UCSD-AML1 (cell line): ENCODE measurements at regions not wholly inside any gene's neighbourhood (a gene's known extent, or its start where the extent isn't known, plus 50 kb on each side); places are given as distances from the start of the nearest gene placed in this dataset.
"Not testable (repeated sequence)": the region's sequence is repeated elsewhere in the genome, so short reads cannot be mapped to it uniquely, and the experiment has no call there.

Experiments
- DNase-seq: peaks from one replicate; lab custom pipeline; 2025; ENCODE audit not compliant: unreplicated experiment; lab: John Stamatoyannopoulos, UW

DNA sequence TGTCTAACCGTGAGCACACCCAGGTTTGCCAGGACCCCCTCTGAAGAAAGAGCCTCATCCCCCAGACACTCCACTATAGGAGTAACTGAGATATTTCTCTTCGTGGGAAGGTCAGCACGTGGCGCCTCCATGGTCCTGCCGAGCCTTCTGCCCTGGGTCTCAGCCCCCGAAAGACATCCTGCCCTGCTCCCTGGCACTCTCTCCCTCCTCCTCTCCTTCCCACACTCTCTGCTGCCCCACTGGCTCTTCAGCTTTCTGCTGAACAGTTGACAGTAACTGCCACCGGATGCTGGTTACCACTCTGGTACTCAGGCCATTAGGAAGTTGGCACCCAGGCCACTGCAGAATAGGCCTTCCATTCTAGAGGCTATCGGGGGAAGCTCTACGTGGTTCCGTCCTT, 185.2 kb downstream of the UACA start:
- DNase-seq, result no peak

DNA sequence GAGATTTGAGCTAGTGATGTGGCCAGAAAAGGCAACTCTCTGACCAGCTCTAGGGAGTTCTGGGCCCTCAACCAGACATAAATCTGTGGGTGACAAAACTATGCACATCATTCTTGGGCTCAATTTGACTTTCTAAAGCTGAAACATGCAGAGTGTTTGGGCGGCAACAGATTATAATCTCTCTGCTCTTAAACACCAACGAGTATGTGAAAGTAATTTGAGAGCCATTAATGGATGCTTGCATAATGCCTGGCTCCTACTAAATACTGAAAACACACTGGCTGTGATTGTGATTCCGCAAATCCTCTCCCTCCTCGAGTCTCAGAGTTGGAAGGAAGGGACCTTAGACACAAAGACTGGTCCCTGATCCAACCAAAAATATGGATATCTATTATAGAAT, 186.7 kb downstream of the UACA start:
- no peak for DNase-seq

DNA sequence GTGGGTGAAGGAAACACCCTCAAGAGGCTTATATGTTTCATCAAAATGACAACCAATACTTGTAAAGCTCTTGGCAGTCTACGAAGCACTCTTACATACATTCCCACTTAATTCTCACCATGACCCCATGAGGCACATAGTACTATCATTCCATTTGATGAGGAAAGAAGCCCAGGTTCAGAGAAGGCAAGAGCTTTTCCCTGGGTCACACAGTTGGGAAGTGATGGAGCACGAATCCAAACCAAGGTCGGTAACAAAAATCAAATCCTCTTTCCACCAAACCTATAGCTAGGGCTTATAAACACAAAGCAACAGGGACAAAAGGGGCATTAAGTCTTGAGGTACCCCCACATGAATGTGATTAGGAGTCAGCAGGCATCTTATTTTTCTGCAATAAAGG, 187.1 kb downstream of the UACA start:
- no peak for DNase-seq

DNA sequence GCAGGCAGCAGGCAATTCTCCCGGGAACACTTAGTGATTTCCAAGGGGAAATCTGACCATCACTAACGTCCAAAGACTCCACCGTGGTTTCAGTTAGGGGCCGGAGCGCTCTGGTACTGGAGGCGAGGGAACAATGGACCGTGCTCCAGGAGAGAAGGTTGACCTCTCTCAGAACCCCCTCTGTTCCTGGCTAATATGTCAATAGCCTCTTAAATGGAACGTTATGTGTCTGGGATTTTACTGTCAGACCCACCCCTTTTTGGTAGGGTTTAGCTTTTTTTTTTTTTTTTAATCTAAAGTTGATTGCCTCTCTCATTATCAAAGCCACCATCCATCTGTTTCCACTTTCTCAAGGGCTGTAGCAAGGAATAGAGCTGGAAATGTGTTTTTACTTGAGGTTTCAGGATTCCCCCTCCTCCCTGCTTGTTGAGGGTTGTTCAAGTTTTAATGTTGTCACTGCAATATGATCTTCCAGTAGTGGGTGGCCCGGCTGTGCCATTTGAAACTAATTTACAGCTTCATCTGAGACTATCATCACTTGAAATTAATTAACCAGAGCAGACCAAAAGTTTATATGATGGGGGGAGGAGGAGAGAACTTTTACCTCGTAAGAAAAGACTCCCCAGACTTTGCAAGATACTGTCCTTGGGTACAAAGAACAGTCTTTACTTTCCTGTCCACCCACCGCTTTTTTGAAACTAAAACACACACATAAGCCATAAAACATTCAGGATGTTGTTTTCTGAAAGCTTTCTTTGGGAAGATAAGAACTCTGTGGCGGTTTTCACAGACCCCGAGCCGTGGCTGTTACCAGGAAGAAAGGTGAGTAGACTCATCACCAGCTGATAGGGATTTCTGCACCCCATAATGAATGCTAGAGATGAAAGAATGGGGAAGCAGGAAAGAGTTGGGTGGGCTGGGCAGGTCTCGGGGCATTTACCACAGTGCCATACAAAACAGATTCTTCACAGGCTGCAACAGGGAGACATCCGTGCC, 187.8 kb downstream of the UACA start:
- DNase-seq, result no peak

GRCh38 chr15:70574325-70574724, 189.0 kb downstream of the UACA start:
- DNase-seq, result not testable (repeated sequence)

DNA sequence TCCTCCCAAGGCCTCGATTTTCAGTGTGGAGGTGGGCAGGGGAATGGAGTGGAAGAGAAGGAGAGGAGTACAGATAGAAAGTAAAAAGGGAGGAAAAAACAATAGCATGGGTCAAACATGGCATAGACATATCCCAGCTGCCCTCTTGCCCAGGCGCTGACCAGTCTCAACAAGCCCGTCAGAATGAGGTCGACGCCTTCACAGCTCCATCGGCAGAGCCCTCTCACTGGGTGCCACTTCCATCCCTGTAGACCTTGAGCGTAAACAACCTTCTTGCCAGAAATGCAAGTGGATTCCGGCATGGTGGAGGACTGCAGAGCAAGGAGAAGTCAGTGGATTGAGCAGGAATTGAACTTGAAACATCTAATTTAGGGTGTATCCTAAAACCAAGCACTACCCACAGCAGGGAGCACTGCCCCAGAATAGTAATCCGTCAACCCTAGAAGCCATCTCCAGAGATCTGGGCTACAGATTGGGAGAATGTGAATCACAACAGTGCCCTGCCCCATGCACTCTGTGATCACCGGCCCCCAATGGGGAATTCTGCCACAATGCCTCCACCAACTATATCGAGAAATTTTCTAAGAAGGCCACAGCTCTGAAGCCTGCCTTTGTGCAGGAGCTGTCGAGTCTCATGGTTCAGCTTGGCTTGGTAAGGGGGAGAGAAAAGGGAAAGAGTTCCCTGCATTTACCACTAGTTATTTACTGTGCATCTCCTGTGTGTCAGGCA, 190.1 kb downstream of the UACA start:
- no peak for DNase-seq

- no peak for DNase-seq
Observed at GRCh38 chr15:70569714-70570231, 193.6 kb downstream of the UACA start.

GRCh38 chr15:70569091-70569713, 194.2 kb downstream of the UACA start:
- no peak for DNase-seq

DNA sequence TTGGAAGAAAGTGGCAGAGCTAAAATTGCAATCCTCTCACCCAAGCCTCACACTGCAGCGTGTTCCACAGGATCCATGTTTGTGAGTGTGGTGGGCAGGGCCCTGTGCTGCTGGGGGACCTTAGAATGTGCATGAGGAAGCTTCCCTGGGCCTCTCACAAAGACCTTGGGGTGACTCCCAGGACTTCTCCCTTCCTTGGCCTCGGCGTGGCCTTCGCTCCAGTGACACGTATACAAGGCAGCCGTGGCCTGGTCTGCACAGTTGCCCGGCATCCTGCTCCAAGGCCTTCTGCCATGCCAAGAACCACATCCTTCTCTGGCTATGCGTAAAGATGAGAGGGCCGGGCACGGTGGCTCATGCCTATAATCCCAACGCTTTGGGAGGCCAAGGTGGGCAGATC, 196.4 kb downstream of the UACA start:
- DNase-seq, result no peak

DNA sequence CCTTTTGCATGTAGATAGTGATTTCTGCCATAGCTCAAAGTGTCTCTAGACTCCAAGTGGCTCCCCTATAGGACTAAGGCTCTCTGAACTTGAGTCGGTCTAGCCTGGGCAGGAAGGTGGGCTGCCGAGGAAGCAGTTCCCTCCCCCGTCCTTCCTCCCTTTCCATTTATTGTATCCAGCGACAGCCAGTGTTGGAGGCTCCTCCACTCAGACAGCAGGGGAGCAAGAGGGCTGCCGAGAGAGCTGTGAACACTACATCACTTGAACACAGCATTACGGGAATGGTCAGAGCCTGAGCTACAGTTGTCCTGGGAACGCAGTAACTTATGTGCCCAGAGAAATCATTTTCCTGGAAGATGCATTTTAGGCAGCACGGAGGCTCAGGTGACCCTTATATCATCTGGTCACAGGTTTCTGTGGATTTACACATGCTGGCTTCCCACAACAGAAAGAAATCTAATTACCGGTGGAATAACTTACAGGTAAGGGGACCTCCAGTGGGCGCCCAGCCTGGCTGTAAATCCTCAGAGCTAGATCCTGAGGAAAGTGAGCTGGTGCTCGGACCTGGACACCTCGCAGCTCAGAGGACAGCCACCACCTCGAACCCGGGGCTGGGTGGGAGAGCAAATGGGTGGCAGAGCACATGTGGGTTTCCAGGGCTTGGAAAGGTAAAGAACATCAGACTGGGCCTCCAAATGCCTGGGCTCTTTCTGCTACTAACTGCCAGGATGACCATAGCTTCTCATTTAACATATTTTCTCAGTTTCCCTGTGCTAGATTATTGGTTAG, 197.1 kb downstream of the UACA start:
- DNase-seq, result peak; percentile 50

DNA sequence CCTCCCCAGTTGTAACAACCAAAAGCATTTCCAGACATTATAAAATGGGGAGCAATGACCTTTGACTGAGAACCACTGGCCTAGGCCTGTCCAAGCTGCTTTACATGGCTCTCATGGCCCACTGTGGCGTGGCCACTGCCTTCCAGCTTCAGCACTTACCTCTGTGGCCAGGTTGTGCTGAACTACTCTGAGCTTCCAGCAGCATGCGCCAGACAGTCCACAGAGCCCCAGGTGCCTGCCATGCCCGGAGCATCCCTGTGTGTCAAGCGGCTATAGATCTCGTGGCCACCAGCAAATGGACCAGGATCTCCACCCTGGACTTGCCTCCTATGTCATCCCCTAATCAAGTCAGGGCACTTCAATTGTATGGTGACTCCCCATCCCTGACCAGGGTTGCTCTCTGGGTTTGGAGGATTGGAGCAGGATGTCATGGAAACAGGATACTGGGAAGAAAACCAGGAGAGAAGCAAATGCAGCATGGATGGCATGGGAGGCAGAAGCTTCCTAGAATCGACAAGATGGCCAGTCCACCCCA, 199.7 kb downstream of the UACA start:
- no peak for DNase-seq

- DNase-seq, result no peak
Observed at GRCh38 chr15:70562906-70563305, 200.5 kb downstream of the UACA start.

DNA sequence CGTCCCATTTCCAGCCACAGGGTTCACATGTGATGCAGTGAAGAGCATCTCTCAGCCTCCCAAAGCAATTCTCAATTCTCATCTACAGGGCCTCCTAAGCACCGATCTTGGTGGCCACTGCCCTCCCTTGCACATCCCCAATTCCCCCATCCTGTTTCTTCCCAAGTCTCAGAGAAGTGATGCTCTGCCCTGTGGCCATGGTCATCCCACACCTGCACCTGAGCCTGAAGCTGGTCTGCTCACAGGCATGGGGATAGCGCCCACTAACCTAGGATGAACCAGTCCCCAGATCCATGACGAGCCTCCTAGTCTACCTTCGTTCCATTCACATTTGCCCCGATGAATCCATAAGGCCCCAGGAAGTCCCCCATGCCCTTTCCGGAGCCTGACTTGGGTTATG, 201.5 kb downstream of the UACA start:
- DNase-seq, result no peak

DNA sequence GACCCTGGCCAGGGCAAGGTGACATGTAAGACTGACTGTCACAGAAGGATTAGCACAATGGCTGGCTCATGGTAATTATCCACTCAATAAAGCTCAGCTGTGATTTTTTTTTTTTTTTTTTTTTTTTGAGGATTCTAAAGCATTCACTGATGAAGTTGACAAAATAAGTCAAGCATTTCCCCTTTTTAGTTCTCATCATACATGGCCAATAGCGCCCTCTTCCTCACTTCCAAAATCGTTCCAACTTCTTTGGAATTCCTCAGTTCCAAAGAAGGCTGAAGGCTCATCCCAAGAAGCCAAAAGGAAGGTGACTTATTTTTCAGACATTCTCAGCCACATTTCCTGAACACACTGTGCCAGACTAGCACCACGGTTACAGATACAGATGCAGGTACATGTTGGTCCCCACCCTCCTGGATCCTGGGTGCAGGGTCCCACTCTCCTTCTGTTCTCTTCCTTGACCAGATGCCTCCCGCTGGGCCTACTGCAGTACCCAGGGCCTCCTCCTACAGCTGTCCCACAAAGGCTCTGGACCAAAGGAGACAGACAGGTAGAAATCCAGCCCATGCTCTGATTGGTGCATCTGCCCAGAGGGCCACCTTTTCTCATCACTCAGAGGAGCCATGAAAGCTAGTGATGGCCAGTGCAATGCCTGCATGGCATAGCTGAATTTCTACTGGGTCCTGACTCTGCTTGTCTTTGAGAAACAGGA, 202.6 kb downstream of the UACA start:
- DNase-seq, result no peak

DNA sequence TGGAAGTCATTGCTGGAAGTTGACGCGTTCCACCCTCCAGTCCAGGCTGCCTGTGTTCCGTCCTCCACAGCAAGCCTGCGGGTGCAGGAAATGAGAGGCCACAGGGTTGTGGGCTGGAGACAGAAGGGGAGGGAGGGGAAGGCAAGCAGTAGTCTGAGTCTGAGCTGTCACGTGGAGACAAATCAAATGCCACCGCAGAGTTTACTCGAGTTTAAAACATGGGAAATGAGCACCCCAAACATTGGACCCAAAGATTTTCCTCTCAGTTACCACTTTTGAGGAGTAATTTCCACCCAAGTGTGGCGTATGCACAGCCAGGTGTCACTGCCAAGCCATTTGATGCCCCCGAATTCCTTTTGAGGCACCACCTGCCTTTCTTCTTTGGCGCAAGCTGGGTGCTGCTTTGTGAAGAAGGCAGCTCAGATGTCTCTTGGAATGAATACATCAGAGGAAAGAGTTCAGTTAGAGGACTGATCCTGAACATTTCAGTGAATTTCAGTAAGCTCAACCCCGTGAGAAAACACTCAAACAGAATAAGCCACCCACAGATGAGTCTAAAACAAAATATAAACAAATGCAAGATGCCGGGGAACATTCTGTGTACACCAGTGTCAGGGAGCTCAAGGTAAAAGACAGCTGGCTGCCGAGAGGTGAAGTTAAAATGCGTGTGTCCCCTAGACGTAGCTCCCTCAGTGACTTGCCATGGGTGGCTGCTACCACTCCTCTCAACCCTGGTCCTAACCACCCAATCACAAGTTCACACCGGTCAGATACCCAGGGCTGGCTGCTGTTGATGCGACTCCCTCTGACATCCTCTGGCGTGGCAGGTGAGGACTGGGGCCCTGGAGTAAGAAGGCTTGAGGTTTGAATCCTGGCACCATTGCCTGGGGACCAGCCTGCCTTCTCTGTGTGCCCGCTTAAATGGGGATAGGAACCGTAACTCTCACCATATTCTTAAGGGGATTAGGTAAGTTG, 203.8 kb downstream of the UACA start:
- peak; percentile 76 for DNase-seq

DNA sequence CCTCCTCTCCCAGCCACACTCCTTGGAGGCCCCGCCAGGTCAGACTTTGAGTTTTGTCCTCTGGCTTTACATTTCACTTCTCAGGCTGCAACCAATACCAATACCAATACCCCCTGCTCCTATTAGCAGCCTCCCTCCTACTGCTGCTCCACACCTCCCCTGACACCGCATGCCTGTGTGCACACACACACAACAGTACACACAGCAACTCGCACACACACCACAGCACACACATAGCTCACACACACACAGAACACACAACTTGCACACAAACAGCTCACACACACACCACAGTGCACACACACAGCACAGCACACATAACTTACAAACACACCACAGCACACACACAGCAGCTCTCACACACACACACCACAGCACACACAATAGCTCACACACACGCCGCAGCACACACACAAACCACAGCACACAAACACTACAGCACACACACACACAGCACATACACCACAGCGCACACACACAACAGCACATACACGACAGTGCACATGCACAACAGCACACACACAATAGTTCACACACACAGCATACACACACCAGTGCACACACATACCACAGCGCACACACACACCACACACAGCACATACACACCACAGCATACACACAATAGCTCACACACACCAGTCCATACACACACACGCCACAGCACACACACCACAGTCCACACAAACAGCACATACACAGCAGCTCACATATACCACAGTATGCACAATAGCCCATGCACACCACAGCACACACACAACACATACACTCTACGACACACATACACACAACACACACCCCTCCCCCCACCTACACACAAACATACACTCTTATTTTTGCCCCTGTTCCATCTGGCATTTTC, 204.7 kb downstream of the UACA start:
- DNase-seq, result no peak

GRCh38 chr15:70557521-70558258, 205.7 kb downstream of the UACA start:
- no peak for DNase-seq
